GM21447 (cell line): ENCODE measurements at regions not wholly inside any gene's neighbourhood (a gene's known extent, or its start where the extent isn't known, plus 50 kb on each side); places are given as distances from the start of the nearest gene placed in this dataset.

Experiments
- ATAC-seq: cut with Tn5 transposase; IDR thresholded peaks from one replicate; pipeline ENCODE4 v1.9.1; 2021; ENCODE audit not compliant: unreplicated experiment

DNA sequence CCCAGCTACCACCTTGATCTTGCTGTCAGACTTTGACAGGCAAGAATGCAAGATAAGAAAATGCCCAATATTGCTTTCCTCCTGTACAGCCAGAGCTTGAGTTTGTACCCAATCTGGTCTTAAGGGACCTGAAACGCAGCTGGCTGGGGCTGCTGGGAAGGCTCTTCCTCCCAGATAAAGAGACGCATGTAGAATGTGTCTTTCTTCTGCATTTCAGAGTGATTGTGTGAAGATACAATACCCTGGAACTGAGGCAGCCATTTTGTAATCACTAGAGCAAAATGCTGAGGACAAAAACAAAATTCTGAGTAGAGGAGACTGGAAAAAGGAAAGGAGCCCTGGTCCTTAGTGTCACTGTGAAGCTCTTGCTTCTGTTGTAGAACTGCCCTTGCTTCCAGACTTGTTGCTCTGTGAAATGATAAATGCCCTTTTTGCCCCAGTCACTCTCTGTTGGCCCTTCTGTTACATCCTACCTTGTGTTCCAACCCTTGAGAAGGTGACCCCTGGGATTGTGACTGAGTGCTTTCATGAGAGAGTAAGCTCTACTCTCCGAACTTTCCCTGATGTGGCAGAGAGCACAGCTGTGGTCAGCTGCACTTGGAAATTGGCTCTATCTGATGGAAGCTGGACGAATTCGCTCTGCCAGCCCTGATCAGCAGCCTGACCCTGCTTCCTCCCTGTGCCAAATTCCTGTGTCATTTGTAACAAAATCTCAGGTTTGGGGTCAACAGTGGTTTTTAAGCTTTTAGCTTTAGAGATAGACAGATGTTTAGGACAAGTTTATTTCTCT, 137.4 kb upstream of the RBMS1 start:
- ATAC-seq, result no peak

DNA sequence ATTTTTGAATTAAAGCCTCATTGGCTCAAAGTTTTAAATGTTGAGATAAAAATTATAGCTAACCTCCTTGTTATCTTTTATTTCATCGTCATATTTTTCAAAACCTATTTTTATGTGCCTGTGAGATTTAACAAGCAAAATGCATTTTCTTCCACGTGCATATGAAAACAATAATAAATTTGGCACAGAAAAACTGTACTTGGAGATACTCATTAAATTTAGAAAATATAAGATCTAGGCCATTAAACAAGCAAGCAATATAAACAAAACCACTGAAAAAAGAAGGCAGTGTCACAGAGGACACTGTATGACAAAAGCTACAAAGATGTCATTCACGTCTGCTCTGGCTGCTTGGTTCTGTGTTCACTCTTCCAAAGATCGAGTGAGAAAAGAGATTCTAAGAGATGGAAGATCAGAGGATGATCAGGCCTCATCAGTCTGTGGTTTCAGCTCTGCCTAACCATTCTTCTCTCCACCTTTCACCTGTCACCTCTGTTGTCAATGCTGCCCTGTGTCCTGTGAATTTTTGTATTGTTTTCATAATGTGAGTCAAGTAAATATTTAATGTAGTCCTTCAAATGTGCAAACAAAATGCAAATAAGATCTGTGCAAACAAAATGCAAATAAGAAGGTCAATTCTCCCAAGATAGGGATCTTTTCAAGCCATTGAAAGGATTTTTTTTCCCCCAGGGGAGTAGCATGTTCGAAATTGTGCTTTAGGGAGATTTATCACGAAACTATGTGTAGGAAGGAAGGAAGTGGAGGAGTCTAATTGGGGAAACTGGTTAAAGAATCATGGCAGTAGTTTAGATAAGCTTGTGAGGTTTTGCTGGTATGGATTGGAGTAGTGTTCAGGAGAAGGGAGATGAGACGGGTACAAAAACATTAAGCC, 138.7 kb upstream of the RBMS1 start:
- ATAC-seq, result no peak

DNA sequence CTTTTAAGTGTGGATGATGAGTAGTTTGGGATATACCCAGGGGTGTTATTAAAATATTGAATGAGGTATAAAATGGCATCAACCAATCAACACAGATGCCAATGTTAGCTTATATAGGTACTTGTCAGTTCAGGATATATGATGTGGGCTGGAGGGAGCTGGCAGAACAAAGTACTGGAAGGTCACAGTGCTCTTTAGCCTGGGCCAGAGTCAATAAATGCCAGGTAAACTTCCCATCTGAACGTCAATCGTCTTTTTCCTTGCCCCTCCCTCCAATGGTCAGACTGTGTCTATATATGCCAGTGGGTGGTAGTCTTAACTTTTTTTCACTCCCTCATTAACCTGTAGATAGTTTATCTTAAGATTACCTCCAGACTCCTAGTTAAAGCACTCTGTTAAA, 140.8 kb upstream of the RBMS1 start:
- ATAC-seq, result no peak

DNA sequence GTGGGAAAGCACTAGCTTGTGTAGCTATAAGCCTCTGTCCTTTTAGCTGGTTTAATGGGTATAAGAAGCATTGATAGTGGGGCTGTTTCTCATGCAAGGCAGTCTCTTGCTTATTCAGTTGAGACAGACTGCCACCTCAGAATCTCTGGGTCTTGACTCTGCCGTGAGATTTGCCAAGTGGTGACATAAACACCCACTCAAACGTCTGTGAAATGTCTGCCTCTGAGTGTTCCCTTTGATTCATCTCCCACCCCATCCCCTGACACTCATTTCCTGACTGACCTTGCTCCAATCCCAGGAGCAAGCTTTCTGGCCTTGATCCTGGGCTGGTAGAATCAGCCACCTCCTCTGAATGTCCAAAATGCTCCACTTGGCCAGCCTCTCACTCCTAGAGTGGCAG, 141.9 kb upstream of the RBMS1 start:
- ATAC-seq, result no peak

DNA sequence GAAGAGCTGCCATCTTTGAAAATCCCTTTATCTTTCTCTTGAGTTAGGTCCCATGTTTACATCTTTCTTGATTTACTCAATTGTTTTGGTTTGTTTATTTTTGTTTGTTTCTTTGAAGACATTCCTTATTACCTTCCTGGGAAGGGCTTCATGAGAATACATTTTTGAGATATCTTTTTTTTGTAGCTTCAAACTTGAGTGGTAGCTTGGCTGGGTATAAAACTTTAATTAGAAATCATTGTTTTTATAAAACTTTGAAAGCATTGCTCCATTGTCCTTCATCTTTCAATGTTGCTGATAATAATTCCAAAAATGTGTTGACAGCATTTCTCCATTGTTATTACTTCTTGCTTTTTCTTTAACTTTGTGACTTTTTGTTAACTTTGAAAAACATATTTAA, 145.9 kb upstream of the RBMS1 start:
- no peak for ATAC-seq

DNA sequence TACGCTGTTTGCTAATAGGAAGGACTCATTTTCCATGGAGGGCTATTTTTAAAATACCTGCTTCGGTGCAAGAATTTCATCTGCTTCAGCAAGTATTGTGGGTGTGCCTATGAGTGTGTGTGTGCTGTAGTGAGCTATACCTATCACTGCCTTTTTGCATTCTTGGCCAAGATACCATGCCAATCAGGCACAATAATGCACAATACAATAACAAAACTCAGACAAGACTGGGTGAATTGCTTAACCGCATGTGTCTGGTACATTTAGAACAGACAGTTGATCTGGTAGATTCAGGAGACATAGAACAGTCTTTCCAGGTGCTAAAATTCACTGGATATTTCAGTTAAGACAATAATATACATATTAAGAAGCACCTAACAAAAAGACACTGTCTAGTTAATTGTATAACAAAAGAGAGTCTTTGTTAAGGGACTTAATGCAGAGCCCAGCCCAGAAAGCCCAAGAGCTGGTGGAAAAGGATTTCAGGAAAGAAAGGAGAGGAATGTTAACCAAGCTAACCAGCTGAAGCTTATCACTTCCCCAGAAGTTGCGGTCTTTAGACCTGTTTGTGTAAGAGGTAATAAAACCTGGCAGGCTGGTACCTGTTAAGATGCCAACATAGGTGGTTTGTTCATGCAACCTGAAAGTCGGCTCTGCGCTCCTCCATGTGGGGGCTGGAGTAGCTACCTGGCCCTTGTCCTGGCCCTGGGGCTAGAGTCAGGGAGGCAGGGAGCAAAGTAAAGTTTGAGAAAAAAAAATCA, 153.3 kb upstream of the RBMS1 start:
- no peak for ATAC-seq

DNA sequence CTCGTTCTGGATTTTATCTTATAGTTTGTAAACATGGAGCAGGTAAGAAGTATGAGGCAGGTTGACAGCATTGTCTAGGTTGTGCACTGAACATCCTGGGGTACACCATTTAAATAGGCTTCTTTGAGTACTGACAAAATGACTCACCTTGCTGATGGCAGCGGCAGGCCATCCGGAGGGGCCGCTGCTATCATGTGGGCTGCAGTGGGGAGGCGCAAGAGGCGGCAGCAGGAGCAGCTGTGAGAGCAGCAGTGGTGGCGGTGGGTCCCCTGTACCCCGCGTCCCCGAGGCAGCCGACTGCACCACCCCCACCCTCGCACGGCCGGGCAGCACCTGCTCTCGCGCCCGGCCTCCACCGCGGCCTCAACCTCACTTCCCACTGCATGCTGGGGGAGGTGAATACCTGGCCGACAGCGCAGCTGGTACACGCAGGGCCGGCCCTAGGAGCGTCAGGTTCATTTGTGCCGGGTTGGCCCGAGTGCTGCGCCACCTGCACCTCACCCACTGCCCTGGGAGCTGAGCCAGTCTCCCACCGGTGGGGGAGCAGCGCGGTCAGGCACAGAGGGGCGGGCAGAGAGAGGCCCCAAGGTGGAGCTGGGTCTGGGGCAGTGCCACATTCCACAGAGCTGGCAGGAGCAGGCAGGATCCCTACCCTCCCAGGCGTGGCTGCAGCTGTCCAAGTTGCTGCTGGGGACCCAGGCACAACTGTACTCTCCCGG, 154.5 kb upstream of the RBMS1 start:
- ATAC-seq, result no peak

DNA sequence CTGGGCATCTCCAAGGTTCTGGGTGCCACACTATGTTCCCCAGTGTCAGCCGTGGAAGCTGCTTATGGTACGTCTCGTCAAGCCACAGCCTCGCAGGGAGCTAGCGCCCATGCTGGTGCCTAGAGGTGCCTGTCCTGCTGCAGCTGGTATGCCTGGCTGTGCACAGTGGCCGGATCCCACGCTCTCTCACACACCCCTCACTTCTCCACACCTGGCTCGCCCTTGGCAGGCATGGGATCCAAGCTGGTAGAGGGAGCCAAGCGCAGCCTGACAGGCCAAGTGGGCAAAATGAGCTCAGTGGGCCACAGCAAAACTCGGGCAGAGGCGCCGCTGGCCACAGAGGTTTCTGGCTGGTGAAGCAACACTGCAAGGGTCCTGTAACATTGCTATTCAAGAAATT, 156.1 kb upstream of the RBMS1 start:
- no peak for ATAC-seq

DNA sequence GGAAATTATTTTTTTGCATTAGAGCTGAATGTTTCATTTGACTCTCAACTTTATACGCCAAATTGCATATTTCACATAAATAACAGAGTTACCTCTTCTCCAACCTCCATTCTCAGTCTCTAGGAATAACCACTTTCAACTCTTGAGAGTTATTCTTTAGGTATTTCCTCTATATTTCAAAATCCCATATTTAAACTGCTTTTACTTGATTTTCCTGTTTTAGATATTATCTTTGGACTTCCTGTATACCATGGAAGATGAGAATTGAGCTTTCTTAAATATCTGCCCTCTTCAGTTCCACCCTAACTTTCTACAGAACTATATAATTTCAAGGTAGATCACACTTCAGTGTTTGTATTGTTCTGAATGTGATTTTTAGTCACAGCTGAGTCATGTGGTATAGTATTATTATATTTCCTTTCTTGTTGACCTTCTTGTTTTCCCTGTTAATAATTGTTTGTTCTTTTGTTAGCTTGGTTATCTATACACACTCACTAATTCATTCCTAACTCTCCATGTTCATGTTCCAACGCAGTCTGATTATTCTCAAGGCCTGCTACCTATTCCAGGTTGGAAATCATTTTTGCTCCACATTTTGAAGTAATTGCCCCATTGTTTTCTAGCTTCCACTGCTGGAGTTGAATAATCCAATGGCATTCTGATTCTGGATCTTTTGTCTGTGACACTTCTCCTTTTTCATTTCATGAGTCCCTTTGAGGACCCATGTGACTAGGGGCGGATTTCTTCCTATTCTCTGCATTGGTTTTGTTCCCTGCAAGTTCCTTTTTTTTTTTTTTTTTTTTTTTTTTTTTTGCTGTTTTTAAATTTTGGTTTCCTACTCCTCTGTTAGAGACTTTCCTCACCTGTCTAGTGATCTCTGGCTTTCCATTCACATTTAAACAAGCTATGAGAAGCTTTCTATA, 156.8 kb upstream of the RBMS1 start:
- ATAC-seq, result no peak

DNA sequence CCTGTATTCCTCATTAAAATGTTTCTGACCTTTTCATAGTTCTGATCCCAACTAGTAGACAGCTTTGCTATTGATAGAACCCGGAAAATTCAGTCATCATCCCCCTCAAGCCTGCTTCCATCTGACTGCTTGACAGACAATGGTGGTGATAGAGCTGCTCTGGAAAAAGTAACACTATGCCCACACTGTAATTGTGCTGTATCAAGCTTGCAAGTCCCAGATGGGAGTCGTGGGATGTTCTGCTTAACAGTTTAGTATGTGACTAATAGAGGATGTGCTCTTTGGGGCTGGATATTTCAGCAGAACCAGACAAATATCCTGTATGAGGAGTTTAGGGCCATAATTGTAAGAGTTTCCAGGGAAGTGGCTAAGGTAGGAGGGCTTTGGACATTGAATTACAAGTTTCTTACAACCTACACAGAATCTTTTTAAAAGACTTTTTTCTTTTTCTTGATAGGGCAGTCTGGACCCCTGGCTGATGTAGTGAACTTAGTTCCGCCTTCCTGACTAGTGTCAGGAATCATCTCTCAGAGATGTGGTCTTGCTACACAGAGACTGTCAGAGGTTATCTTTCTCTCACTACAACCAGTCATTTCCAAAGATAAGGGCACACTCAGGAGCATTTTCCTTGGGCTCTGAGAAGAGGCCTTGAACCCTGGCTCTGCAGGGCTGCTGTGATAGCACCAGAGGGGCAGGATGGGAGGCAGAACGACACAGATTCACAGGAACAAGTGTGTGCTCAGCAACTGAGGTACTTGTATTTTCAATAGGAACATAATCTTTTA, 158.0 kb upstream of the RBMS1 start:
- ATAC-seq, result no peak

DNA sequence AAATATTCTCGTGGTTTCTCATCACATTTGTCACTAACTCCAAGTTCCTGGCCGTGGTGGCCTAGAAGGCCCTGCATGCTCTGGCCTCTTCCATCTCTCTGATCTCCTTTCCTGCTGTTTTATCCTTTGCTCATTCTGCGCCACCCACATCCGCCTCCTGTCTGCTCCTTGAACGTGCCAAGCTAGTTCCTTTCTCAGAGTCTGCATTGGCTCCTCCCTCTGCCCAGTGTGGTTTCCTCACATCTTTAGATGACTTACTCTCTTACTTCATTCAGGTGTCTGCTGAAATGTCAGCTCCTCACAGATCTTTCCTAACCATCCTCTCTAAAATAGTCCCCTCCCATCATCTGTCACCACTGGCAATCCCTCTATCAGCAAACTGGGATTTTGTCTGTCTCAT, 158.6 kb upstream of the RBMS1 start:
- no peak for ATAC-seq

DNA sequence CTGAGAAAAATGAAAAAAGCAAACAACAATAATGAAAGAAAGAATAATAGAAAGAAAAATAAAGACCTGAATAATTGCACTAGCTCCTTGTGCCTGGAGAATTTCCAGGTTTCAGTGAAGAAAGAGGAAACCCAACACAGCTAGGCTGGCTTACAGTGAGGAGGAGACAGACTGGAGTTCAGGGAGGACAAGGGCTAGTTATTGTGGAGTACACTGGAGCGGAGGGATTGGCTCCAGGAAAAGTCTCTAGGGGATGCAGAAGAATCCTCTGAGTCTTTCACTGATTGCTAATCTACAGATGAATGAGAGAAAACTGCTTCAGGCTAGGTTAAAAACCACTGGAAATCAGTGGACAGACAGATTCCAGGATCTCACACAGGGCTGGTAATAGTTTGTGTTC, 163.6 kb upstream of the RBMS1 start:
- no peak for ATAC-seq

DNA sequence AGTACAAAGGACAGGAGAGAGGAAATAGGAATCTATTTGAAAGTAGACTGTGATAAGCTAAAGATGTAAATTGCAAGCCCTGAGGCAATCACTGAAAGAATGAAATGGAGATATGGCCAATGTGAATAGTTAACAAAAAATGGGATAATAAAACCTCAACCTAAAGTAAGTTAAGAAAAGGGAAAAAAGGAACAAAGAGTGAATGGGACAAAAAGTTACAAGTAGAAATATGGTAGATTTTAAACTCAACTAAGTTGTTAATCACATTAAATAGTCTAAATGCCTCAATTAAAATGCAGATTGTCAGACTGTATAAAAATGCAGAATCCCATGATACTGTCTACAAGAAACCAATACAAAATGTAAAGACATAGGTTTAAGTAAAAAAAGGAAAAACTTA, 165.2 kb upstream of the RBMS1 start:
- no peak for ATAC-seq

DNA sequence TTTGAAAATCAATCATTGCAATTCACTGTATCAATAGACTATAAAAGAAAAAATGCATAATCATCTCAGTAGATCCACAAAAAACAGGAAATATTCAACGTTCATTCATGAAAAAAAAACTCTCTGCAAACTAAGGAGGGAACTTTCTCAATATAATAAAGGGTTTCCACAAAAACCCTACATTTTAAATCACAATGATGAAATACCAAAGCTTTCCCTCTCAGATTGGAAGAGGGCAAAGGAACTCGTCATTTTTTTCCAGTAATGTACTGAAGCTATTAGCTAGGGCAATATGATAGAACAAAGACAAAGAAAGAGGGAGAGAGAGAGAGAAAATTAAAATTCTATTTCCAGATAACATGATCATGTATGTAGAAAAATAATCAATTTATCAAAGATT, 167.1 kb upstream of the RBMS1 start:
- no peak for ATAC-seq

DNA sequence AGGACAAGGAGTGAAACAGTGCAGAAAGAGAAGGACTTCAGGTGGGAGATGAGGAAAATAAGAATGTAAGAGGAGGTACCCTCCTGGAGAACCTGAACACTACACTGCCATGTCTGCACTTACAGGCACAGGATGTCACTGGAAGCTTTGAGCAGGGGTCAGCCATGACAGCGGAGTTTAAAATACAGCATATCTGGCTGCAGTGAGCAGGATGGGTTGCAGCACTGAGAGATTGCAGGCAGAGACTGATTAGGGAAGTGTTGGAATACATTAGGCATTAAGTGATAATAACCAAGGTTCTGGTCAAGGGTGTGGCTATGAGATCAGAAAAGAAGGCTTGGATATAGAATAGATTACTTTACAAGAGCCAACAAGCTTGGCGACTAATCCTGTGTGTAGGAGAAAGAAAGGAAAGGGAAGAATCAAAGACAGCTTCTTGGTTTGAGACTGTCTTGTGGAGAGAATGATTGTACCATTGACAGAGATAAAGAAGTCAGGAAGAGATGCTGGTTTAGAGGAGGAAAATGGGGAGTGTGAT, 171.1 kb upstream of the RBMS1 start:
- no peak for ATAC-seq

DNA sequence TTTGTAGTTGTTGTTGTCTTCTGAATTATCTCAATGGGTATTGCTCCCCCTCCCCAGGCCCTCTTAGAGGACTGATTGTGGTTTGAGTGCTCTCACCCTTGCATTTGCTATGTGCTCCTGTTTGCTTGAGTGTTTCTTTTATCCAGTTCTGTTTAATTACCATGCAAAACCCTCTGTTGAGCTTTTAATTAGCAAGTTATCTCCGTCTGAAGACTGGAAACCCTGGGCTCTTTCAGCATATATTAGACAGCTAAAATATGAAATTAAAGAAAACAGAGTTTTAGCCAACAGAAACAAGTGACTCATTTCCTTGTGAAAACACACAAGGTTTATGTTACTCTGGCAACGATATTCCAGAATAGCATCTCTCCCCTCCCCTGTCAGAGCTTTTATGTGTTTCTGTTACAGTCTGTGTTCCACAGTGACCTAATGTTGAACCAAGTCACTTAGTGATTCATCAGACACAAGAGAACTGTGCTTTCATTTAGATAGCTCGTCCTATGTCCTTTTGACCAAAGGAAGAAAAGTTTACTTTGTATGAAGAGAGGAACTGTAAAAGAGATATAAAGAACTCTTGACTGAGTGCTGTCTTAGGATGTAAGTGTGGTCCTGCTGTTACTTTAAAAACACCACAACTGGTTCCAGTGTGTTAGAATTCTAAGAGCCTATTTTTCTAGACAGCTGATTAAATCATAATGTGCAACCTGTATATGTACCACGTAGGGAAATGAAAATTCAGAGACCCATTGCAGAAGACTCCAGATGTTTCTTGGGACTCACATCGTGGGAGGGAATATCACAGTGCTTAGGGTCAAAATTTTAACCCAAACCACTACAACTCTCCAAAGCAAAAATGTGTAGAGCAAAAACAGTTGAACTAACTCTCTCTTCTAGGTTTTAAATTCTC, 172.8 kb upstream of the RBMS1 start:
- ATAC-seq, result peak; percentile 89

DNA sequence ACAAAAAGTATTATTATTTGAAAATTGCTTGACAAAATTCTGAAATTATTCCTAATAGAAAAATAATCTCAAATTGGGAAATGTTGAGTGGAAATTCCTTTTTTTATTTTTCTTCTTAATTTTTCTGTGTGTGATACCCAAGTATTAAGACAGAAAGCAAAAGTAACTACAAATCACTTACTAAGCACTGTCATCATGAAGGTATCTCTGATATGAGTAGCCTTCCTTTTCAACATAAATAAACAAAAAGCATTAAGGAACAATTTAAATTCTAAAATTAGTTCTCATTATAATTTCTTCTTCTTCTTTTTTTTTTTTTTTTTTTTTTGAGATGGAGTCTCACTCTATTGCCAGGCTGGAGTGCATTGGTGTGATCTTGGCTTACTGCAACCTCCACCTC, 174.2 kb upstream of the RBMS1 start:
- ATAC-seq, result no peak

DNA sequence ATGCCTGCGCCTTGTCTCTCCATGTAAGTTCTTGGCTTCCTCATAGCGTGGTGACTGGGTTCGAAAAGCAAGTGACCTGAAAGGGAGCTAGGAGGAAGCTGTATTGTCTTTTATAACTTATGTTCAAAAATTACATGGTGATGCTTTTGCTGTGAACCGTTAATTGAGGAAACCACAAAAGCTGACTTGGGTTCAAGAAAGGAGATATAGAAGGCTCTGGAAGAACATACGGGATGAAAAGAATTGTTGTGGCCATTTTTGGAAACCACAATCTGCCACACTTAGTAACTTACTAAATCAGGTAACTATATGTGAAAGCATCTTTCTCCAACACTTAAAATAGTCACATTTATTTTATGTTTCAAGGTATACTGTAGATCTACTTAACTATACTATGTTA, 177.0 kb upstream of the RBMS1 start:
- no peak for ATAC-seq
